HG03280 (cell line): ENCODE measurements at regions not wholly inside any gene's neighbourhood (a gene's known extent, or its start where the extent isn't known, plus 50 kb on each side); places are given as distances from the start of the nearest gene placed in this dataset.

Source experiments
- ATAC-seq: cut with Tn5 transposase; IDR thresholded peaks from one replicate; pipeline ENCODE4 v1.9.1; 2021; ENCODE audit warnings: mild to moderate bottlenecking, moderate library complexity; ENCODE audit not compliant: unreplicated experiment

DNA sequence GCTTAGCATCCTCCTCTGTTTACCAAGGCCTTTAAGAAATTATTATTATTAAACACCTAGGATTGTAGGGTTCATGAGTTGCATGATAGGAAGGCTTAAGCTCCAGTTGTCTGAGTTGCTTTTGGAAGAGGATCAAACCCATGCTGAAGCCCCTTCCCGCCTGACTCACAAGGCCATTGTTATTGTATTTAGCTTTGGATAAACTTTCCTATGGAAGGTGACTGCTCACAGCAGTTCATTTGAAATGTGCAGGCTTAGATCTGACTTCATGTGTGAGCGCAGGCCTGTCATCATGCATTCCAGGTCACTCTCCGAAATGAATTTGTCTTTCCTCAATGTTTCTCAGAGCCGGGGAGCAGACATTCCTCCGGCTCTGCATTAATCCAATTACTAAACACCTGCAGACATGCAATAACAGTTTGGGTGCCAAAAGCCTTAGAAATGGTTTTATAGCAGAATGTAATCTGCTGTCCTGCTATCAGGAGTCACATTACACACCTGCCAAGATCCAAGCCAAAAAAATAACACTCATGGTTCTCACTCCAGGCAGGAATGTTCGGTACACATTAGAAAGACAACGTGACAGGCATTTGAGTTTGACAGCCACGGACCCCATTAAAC lies 119.9 kb downstream of the OSR1 start:
- ATAC-seq = no peak

DNA sequence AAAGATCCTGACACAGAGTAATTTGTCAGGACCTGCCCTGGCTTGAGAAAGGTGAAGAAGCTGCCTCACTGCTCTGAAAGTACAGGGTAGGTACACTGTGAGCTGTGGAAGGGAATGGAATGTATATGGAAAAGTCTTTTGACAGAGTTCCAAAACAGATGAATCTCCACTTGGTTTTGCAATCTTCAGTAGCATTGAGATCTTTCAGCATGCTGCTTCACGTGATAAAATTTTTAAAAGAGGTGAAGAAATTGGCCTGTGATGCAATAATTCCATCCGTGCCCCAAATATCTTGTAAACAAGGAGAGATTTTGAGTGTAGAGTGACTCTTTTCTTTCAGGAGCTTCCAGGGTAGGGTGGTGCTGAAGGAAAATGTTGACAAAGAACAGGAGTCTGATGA lies 123.1 kb downstream of the OSR1 start:
- ATAC-seq = no peak

DNA sequence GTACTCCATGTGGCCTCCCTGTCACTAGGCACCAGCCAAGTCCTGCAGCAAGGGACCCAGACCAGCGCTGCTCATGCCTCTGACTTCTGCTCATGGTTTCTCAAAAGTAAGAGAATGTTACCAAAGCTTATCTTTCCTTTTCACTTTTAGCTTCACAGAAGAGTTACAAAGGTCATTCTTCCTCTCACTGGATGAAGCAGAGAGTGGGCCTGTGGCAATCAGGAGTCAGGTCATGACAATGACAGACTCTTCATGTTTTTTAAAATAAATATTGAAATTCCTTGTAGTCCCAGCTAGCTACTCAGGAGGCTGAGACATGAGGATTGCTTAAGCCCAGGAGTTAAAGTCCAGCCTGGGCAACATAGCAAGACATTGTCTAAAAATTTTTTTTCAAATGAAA lies 126.1 kb downstream of the OSR1 start:
- ATAC-seq = no peak

DNA sequence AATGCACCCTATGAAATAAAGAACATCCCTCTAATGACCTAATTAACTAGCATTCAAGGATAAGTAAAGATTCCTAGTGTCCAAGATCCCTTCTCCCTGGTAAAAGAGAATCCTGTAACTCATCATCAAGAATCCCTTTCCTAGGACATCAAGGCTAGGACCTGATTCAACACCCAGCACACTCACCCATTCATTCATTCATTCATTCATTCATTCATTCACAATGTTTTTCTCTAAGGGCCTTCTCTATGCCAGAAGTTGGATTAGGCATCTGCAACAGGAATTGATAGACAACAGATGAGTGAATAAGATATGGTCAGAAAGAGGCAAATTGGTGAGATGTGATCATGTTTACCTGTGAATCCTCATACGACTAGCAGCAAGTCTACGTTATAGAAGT lies 126.8 kb downstream of the OSR1 start:
- ATAC-seq = no peak

DNA sequence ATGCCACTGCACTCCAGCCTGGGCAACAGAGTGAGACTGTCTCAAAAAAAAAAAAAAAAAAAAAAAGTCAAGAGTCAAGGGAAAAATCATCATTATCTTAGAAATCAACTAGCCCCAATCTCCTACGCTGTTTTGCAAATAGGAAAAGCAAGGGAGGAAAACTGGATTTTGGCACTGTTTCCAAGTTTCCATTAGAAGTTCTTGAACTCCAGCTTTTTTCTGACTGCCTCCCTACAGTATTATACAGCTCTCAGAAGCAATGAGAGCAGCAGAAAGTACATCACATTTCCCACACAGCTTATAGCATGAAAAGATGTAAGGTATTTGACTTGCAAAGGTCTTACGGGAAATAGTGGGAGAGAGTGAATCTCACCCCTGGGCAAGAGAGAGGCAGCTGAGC lies 127.8 kb downstream of the OSR1 start:
- ATAC-seq = no peak

DNA sequence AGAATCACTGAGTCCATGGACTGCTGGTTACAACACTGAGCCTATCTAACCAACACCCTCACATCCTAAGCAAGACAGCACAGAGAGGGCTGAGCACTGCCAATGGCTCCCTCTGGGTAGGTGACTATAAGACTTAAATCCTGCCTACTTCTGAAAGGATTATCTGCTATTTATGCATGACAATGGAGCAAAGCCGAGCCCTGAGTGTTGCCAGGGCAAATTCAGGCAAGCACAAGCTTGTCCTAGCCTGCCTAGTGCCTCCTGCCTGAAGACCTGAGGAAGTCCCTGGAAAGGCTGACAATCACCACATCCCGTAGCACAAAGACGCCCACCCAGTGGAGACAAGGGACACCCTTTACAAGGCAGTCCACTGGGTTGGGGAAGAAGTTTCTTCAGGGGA lies 129.7 kb downstream of the OSR1 start:
- no peak for ATAC-seq

DNA sequence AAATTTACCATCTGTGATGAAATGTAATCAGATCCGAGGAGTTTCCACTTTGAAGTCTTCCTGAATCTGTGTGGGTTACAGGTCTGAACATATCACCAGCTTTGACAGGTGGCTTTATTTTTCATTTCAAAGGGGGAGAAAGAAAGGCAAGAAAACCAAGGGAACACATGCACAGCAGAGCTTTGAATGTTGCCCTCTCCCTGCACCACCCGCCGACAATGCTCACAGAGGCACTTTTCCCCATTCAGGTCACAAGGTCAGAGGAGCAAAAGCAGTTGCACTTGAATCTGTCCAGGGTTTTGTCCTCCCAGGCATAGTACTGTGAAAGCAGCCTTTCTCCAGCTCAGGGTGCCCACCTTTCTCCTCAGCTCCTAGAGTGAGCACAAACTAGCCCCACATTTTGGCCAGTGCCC lies 130.2 kb downstream of the OSR1 start:
- ATAC-seq = no peak

DNA sequence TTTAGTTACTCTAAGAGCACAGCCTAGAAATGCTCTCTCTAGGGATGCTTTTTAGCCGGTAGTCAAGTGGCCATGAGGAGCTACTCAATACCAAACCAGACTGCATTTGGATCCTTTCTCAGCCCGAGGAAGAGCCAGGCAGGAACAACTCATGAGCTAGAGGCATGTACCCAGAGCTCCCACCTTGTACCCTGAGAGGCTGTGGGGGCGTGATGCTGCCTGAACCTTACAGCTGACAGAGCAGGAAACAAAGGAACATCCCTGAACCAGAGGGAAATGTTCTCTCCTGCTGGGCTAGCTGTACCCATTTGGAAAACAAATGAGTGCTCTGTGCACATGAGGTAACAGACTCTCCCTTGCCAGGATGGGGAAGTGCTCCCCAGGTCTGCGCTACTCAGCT lies 131.6 kb downstream of the OSR1 start:
- no peak for ATAC-seq

DNA sequence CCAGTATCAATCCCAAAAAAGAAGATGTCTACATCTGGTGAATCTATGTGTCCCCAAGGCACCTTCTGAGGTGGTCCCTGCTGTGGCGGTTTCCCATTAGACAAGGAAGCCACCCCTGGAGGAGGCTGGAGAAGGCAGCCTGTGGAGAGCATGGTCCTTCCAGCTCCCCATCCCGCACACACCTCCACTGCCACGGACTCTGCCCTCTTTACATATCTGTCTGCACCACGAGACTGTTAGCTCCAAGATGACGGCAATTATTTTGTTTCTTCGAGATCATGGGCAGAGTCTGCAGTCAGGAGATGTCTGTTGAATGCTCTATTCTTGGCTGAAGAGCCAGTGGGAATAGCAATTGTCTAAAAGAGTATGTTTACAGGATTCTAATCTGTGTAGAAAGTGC lies 132.0 kb downstream of the OSR1 start:
- ATAC-seq = no peak

DNA sequence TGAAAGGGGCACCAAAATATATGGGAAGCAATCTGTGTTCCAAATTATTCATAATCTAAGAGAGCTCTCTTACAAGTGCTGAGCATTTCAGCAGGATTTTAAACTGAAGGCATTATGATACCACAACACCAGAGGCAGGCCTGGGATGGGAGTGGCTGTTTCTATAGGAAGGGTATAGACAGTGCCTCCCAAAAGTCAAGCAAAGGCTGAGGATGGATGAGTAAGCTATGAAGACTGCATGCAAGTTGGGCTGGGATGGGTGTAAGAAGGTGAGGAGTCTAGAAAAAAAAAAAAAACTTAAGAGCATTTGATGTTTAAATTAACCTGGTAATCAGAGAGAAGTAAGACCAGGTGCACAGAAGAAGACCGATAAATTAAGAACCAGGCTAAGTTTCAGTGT lies 132.5 kb downstream of the OSR1 start:
- ATAC-seq = no peak

DNA sequence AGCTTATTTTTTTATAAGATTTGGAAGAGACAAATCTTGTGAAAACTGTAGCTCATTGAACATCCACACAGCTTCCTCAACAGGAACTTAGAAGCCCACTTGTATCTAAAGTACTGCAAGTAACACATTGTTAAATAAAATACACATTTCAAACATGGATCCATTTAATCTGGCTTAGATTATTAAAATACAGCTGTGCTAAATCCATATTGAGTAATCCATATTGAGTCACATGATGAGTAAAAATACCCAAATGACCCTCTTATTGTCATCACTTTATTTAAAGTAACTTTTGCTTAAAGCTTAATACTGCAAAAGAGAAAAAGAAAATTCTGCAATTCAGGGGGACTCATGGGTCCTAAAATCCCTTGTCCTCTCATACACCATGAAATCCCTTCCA lies 133.3 kb downstream of the OSR1 start:
- no peak for ATAC-seq

DNA sequence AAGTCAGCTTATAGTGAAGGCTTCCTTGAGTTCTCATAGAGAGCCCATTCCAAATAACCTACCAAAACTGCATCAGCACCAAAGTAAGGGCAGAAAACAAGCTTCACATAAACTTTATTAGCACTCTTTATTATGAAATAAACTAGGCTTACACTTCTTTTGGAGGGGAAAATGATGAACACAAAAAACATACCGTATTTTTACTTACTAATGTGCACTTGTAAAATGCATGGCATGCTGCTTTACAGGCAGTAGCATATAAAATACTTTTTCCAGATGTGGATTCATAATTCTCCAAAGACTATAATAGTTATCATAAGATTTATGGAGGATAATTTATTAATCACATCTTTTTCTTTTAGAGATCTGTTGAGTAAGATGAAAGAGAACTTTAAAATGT lies 133.9 kb downstream of the OSR1 start:
- ATAC-seq = no peak

DNA sequence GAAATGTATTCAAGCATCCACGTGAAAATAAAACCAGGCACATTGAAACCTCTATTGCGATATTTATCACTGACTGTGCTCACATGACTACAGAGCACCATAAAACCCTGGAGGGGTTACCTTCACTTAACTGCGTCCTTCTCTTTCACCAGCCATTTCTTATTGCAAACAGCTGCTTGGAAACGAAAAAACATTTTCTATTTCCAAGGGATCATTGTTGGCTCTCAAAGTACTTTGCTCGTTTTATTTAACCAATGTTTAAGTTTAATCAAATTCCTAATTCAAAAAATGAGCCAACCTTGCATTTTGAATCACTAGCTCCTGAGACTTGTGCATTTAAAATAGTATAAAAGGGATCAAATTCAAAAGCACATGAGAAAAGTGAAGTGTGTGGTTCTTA lies 134.4 kb downstream of the OSR1 start:
- ATAC-seq = no peak

DNA sequence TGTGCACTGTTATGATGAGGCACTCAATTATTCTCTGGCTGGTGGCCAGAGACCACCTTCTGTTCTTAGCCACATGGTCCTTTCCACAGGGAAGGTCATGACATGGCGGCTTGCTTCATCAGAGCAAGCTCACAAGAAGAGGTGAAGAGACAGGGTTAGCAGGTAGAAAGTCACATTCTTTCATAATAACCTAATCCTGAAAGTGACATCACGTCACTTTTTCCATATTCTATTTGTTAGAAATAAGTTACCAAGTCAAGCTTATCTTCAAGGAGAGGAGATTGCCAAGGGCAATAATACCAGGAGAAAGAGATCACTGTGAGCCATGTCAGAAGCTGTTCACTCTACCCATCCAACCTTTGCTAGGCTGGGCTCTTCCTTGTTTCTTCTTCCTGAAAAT lies 139.4 kb downstream of the OSR1 start:
- no peak for ATAC-seq

DNA sequence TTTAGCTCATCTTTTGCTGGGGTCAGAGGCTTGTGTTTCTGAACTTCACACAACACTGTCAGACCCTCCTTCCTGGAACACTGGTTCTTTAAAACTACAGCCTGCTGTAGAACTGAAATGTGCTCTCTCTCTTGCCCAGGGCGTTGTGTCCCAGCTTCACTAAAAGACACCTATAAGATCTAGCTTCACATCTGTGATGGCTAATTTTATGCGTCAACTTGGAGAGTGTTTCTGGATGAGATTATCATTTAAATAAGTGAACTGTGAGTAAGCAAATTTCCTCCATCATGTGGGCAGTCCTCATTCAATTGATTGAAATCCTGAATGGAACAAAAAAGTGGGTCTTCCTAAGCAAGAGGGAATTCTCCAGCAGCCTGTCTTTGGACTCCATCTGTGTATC lies 140.3 kb downstream of the OSR1 start:
- no peak for ATAC-seq

DNA sequence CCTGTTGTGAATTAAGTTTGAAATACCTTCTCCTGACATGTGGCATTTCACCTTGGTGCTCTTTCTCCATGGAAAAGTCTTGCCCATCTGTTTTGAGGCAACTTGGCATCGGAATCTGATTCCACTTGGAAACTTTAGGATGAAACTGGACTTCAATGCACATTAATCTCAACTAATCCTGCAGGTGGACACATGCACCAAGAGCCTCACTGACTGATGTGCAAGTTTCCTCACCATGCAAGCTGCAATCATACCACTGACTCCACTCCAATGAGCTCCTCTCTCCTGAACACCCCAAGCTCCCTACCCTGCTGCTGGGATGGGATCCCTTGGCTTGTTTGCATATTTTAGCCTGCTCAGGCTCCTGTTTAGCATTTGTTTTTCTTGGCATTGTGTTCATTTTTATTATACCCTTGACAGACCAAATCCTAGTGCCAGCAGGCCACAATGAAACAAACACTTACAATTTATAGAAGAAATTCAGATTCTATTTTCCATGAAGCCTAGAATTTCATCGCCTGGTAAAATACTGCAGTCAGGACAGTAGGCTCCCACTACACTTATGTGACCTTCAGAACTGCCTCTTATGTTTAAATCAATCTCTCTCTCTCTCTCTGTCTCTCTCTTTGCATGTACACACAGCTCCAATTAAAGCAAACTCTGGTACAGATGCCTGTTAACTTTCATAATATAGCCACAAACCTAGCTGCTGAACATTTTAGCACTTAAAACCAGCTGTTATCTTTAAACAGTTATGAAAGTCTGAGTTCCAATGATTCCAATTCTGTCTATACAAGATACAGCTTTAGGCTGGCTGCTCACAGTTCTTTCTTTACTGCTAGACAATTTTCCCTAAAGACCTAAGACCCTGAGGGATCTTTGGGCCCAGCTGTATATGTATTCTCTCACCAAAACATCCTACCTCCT lies 141.5 kb downstream of the OSR1 start:
- no peak for ATAC-seq

DNA sequence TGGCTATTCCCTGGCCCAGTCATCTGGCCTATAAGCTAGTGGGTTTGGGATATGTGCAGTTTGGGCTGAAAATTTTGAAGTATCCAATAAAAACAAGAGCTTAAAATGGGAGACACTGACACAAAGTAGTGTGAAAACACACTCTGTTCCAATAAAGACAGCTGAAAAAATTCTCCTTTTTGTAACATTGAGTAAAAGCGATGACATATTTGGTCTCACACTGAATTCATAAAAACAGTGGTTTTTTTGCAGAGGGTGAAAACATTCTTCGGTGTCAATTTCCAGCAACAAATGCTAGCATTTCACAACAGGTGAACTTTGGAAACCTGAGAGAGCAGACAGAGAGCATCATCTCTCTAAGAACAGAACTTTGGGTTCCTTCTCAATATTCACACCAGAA lies 142.2 kb downstream of the OSR1 start:
- ATAC-seq = no peak

DNA sequence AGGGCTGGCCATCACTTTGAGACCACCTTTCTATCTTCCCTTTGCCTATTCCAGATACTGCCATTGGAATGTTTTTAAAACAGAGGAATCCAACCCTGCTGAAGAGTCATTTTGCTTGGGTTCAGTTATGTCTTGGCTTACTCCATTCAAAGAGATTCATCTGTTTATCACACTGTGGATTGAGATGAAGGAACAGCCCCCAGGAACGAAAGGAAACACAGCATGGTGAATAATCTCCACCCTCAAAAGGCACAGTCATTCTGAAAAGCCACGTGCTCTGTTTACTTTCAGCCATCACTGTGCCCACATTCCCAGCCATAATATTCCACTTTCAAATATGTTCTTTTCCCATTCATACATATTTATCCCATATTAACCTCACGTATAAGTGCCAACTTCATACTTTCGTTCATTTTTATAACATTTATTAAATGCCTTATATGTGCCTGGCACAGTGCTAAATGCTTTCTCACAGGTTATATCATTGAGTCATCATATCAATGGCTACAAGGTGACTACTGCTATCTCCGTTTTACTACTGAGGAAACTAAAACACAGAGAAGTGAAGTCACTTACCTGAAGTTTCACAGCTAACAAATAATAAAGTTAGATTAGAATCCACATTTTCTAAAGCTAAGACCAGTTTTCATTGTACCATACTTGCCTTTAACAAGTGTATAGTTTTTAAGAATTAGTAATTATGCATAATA lies 143.6 kb downstream of the OSR1 start:
- ATAC-seq = no peak

DNA sequence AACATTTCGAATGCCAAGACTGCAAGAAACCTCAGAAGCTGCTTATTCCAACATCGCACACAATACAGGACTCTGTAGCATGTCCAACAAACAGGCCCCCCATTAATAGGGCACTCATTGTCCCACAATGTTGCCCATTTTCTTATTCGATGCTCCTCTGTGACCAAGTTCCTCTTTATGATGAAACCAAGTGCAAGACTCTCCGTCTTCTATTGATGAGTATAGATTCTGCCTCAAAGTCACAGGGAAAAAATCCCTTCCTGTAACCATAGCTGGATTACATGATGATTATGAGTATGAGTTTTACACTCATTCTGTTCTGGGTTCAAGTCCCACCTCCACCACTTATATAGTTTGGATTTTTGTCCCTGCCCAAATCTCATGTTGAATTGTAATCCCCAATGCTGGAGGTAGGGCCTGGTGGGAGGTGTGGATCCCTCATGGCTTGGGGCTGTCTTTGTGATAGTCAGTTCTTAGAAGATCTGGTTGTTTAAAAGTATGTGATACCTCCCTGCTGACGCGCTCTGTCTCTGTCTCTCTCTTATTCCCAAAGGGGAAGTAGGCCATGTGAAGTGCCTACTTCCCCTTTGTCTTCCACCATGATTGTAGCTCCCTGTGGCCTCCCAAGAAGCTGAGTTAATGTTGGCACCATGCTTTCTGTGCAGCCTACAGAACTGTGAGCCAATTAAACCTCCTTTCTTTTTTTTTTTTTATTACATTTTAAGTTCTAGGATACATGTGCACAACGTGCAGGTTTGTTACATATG lies 148.7 kb downstream of the OSR1 start:
- ATAC-seq = no peak

DNA sequence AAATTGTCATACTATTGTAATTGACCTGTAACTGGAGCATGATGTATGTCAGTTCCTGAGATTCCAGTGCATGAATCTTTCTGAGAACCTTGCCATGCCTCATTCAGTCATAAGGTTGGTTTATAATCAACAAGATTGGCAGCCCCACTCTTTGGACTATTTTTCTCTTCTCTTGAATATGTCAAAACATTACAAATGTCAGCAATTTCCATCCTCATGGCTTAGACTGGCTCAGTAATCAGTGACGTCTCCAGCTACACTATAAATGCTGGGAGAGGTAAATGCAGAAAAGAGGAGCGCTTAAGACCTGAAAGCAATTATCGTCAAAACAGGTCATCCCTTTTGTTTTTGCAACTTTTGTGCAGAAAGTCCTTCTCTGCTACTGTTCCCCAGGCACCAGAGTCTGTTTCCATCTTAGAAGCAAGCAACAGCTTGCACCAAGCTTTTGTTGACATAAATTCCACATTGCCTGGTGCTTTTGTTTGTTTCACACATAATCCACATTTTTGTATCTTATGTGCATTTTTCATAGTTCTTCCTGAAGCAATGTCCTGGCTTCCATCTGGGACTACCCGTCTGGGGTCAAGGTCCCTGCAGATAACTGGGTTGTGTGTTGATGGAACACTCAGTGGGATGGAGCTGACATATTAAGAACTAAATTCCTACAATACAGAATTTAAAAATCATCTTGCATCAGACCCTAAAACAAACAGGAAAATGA lies 149.8 kb downstream of the OSR1 start:
- no peak for ATAC-seq

DNA sequence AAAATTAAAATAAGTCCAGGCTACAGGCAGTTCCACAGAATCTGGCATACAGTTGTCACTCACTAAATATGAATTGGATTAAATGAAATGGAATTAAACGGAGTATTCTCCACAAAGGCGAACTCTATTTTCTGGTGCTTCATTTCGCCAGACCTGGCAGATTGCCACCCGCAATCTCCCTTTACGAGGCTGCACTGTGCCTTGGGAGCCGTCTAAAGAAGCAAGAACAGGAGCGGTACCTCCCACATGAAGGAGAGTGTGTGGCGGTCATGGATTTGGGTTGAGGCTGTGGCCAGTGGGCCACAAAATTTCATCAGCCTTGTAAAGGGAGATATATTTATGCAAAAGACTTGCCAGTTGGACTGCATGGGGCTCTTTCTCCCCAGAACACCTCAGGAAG lies 151.0 kb downstream of the OSR1 start:
- ATAC-seq = no peak
